Parathyroid adenoma (tissue), 2 donors: ENCODE measurements at regions not wholly inside any gene's neighbourhood (a gene's known extent, or its start where the extent isn't known, plus 50 kb on each side); places are given as distances from the start of the nearest gene placed in this dataset.

Experiments used
- H2AFZ ChIP-seq: fragments of 300-600 bp; sonication (generic); one replicate; pipeline ENCODE4 v1.7.0; 2017; ENCODE audit warnings: antibody characterized with exemption, mild to moderate bottlenecking
- H3K27ac ChIP-seq: fragments of 300-600 bp; sonication (generic); one replicate; pipeline ENCODE4 v1.7.0; 2017
- H3K27me3 ChIP-seq: fragments of 300-600 bp; sonication (generic); one replicate; pipeline ENCODE4 v1.7.0; 2017; ENCODE audit warnings: low read length; ENCODE audit not compliant: control insufficient read depth, insufficient read depth
- H3K36me3 ChIP-seq: fragments of 300-600 bp; sonication (generic); one replicate; pipeline ENCODE4 v1.7.0; 2017; ENCODE audit warnings: low read length; ENCODE audit not compliant: control insufficient read depth, insufficient read depth
- H3K4me1 ChIP-seq: fragments of 300-600 bp; sonication (generic); one replicate; pipeline ENCODE4 v1.7.0; 2017; ENCODE audit warnings: control low read depth
- H3K4me2 ChIP-seq: fragments of 300-600 bp; sonication (generic); one replicate; pipeline ENCODE4 v1.7.0; 2017; ENCODE audit warnings: low read length
- H3K4me3 ChIP-seq: fragments of 300-600 bp; sonication (generic); one replicate; pipeline ENCODE4 v1.7.0; 2017; ENCODE audit warnings: low read depth, low read length
- H3K79me2 ChIP-seq: fragments of 300-600 bp; sonication (generic); one replicate; pipeline ENCODE4 v1.7.0; 2017; ENCODE audit warnings: control low read depth
- H3K9ac ChIP-seq: fragments of 300-600 bp; sonication (generic); one replicate; pipeline ENCODE4 v1.7.0; 2017; ENCODE audit warnings: mild to moderate bottlenecking
- H3K9me3 ChIP-seq: fragments of 300-600 bp; sonication (generic); one replicate; pipeline ENCODE4 v1.7.0; 2017; ENCODE audit warnings: low read length; ENCODE audit not compliant: control insufficient read depth
- CTCF ChIP-seq: fragments of 300-600 bp; sonication (generic); IDR thresholded peaks from one replicate; pipeline ENCODE4 v1.7.0; 2017; ENCODE audit warnings: antibody characterized with exemption, mild to moderate bottlenecking
- donor health status: primary hyperparathyroidism.

- no peaks in the 10 kb centered on the region for H3K79me2 ChIP-seq
Observed at GRCh38 chr15:94970802-94971201, 739.4 kb downstream of the MCTP2 start.

GRCh38 chr15:94972314-94972713 lies 741.0 kb downstream of the MCTP2 start:
- no peak overlapping the region for H3K27ac ChIP-seq
- no peak overlapping the region for H2AFZ ChIP-seq
- H3K4me2 ChIP-seq = no peak overlapping the region

More at GRCh38 chr15:94970802-94971201, 739.4 kb downstream of the MCTP2 start:
- no peaks in the 10 kb centered on the region for H3K27me3 ChIP-seq
- H2AFZ ChIP-seq = no peak overlapping the region
- H3K9me3 ChIP-seq = no peaks in the 10 kb centered on the region
- no peak for TF ChIP-seq CTCF
- no peaks in the 10 kb centered on the region for H3K4me1 ChIP-seq
- H3K9ac ChIP-seq = no peak overlapping the region
- no peak overlapping the region for H3K4me2 ChIP-seq
- H3K27ac ChIP-seq = no peak overlapping the region
- no peaks in the 10 kb centered on the region for H3K36me3 ChIP-seq
- no peak overlapping the region for H3K4me3 ChIP-seq

GRCh38 chr15:94987085-94987484 lies 755.7 kb downstream of the MCTP2 start:
- Histone ChIP-seq H3K9me3 (no peaks in the 10 kb centered on the region), H3K9ac (no peak overlapping the region), H2AFZ (no peak overlapping the region), H3K36me3 (no peaks in the 10 kb centered on the region), H3K4me2 (no peak overlapping the region), H3K27ac (no peak overlapping the region), H3K4me1 (no peaks in the 10 kb centered on the region), H3K4me3 (no peak overlapping the region), H3K79me2 (no peaks in the 10 kb centered on the region), H3K27me3 (no peaks in the 10 kb centered on the region)
- TF ChIP-seq CTCF = no peak

More at GRCh38 chr15:94972314-94972713, 741.0 kb downstream of the MCTP2 start:
- no peak for TF ChIP-seq CTCF
- no peak overlapping the region for H3K4me3 ChIP-seq
- no peaks in the 10 kb centered on the region for H3K4me1 ChIP-seq
- no peaks in the 10 kb centered on the region for H3K27me3 ChIP-seq
- no peaks in the 10 kb centered on the region for H3K36me3 ChIP-seq
- no peak overlapping the region for H3K9ac ChIP-seq
- no peaks in the 10 kb centered on the region for H3K79me2 ChIP-seq
- no peaks in the 10 kb centered on the region for H3K9me3 ChIP-seq

GRCh38 chr15:94991718-94992117 lies 760.4 kb downstream of the MCTP2 start:
- TF ChIP-seq CTCF = no peak
- Histone ChIP-seq H3K36me3 (no peaks in the 10 kb centered on the region), H3K27me3 (no peaks in the 10 kb centered on the region)

GRCh38 chr15:95009635-95010034 lies 778.3 kb downstream of the MCTP2 start:
- no peak for TF ChIP-seq CTCF
- no peak overlapping the region for H3K27ac ChIP-seq
- no peaks in the 10 kb centered on the region for H3K9me3 ChIP-seq
- no peaks in the 10 kb centered on the region for H3K27me3 ChIP-seq
- no peaks in the 10 kb centered on the region for H3K36me3 ChIP-seq
- no peak overlapping the region for H3K9ac ChIP-seq
- H3K4me1 ChIP-seq = no peaks in the 10 kb centered on the region
- H2AFZ ChIP-seq = no peak overlapping the region
- H3K79me2 ChIP-seq = no peaks in the 10 kb centered on the region
- no peak overlapping the region for H3K4me3 ChIP-seq
- no peak overlapping the region for H3K4me2 ChIP-seq

More at GRCh38 chr15:94991718-94992117, 760.4 kb downstream of the MCTP2 start:
- Histone ChIP-seq H3K4me1 (no peaks in the 10 kb centered on the region), H2AFZ (no peak overlapping the region), H3K79me2 (no peaks in the 10 kb centered on the region), H3K9ac (no peak overlapping the region), H3K27ac (no peak overlapping the region), H3K4me2 (no peak overlapping the region), H3K9me3 (no peaks in the 10 kb centered on the region), H3K4me3 (no peak overlapping the region)
